K562 (cell line): ENCODE measurements at regions not wholly inside any gene's neighbourhood (a gene's known extent, or its start where the extent isn't known, plus 50 kb on each side); places are given as distances from the start of the nearest gene placed in this dataset.

Source experiments
- ATAC-seq: fragments of 200-7000 bp; cut with Tn5 transposase; 3 replicates; pipeline ENCODE4 v1.9.1; 2020; ENCODE audit warnings: moderate library complexity
- BruUV-seq: library from RNA; stranded (reverse); fragments of 400-500 nt; replicated peaks from 2 replicates; lab custom pipeline; 2021; lab: Mats Ljungman, UMichigan
- CTCF ChIA-PET: fragments of 300-600 bp; formaldehyde crosslinking; extraction: SDS; loops from one replicate; lab custom pipeline; 2021; ENCODE audit warnings: low intra/inter-chr PET ratio; lab: Yijun Ruan, JAX
- POLR2A ChIA-PET: fragments of 300-600, 350-650 bp; sonication (Branson Sonifier 250); formaldehyde crosslinking; extraction: SDS; loops from one replicate; lab custom pipeline; 2021; ENCODE audit warnings: antibody characterized with exemption, inconsistent platforms; lab: Yijun Ruan, JAX
- DNase-seq, 4 experiments: peaks; one replicate each; pipeline versions ENCODE4 v3.0.0 to v3.0.0-alpha.2; 2011 to 2018; ENCODE audit warnings: low spot score in 3 of 4, mixed read lengths in 3 of 4; ENCODE audit errors: extremely low read depth in 1 of 4
- FAIRE-seq: peaks from 2 replicates; lab custom pipeline; 2011; peaks lifted over from hg19 to GRCh38; lab: Jason Lieb, UNC
- H2AFZ ChIP-seq: 2 replicates; pipeline ENCODE4 v1.6.0; 2011; ENCODE audit warnings: low read depth, low read length, control low read depth, inconsistent platforms
- H3K27ac ChIP-seq: fragments of 200-600 bp; 3 replicates; pipeline ENCODE4 v1.8.0; 2011; ENCODE audit warnings: low read depth, mild to moderate bottlenecking, control low read depth, inconsistent platforms, low read length, moderate library complexity, mixed read lengths; ENCODE audit errors: extremely low read depth
- H3K27me3 ChIP-seq, 2 experiments: fragments of 300-600 bp in 1 of 2; 2 replicates in 1 of 2; 3 replicates in 1 of 2; pipeline versions ENCODE4 v1.6.0 to v1.8.0; 2011; ENCODE audit warnings: inconsistent platforms in 2 of 2, low read length in 2 of 2, mild to moderate bottlenecking in 1 of 2, mixed read lengths in 1 of 2, moderate library complexity in 1 of 2; ENCODE audit not compliant: control insufficient read depth in 2 of 2, insufficient read depth in 2 of 2
- H3K36me3 ChIP-seq: fragments of 300-600 bp; 3 replicates; pipeline ENCODE4 v1.8.0; 2011; ENCODE audit warnings: mild to moderate bottlenecking, low read length, inconsistent platforms; ENCODE audit not compliant: control insufficient read depth, insufficient read depth
- H3K4me1 ChIP-seq, 2 experiments: fragments of 200-600 bp in 1 of 2; replicated peaks in 1 of 2; 2 replicates in 1 of 2; 3 replicates in 1 of 2; pipeline versions ENCODE4 v1.5.1 to v1.8.0; 2011; ENCODE audit warnings: inconsistent platforms in 2 of 2, low read length in 2 of 2, mild to moderate bottlenecking in 1 of 2, mixed read lengths in 1 of 2, moderate library complexity in 1 of 2; ENCODE audit not compliant: control insufficient read depth in 2 of 2, insufficient read depth in 2 of 2
- H3K4me2 ChIP-seq: 2 replicates; pipeline ENCODE4 v1.6.1; 2011; ENCODE audit warnings: low read length, control low read depth, inconsistent platforms, mixed read lengths; ENCODE audit not compliant: insufficient read depth
- H3K4me3 ChIP-seq: fragments of 200-600 bp; sonication (generic), shearing (Covaris generic); 2 replicates; pipeline ENCODE4 v1.5.1; 2016; ENCODE audit warnings: control low read depth, inconsistent platforms
- H3K79me2 ChIP-seq: fragments of 200-600 bp; 3 replicates; pipeline ENCODE4 v1.8.0; 2011; ENCODE audit warnings: low read length, inconsistent platforms; ENCODE audit not compliant: control insufficient read depth, insufficient read depth
- H3K9ac ChIP-seq, 2 experiments: 2 replicates each; pipeline versions ENCODE4 v1.6.0 to v1.6.1; 2011; ENCODE audit warnings: low read depth in 2 of 2, low read length in 2 of 2, control low read depth in 1 of 2, inconsistent platforms in 1 of 2, mild to moderate bottlenecking in 1 of 2, mixed read lengths in 1 of 2; ENCODE audit not compliant: insufficient read depth in 1 of 2
- H3K9me1 ChIP-seq: one replicate; pipeline ENCODE4 v1.6.0; 2011; ENCODE audit warnings: inconsistent platforms, mild to moderate bottlenecking, low read length, moderate library complexity; ENCODE audit not compliant: control insufficient read depth, insufficient read depth
- H3K9me3 ChIP-seq: replicated peaks from 2 replicates; pipeline ENCODE4 v1.5.1; 2011; ENCODE audit warnings: low read depth, low read length, inconsistent platforms; ENCODE audit not compliant: control insufficient read depth, insufficient read depth
- H4K20me1 ChIP-seq: replicated peaks from 2 replicates; pipeline ENCODE4 v1.6.1; 2011; ENCODE audit warnings: low read length, inconsistent platforms, mixed read lengths; ENCODE audit not compliant: control insufficient read depth, insufficient read depth
- ARID4B ChIP-seq: sonication (generic); formaldehyde crosslinking; IDR thresholded peaks from 2 replicates; pipeline ENCODE4 v1.8.0; 2022; ENCODE audit warnings: mild to moderate bottlenecking, missing genetic modification reagents
- CAMTA2 ChIP-seq: fragments of 250-450 bp; sonication (Bioruptor Pico); conservative IDR thresholded peaks from 2 replicates; pipeline ENCODE4 v1.5.1; 2022
- GABPB1 ChIP-seq: sonication (generic); formaldehyde crosslinking; IDR thresholded peaks from 2 replicates; pipeline ENCODE4 v1.8.0; 2022; ENCODE audit warnings: mild to moderate bottlenecking, missing genetic modification reagents
- MBD2 ChIP-seq: sonication (generic); IDR thresholded peaks from 2 replicates; pipeline ENCODE4 v1.6.1; 2016; ENCODE audit warnings: low read depth, borderline replicate concordance
- NFXL1 ChIP-seq: fragments of 450-650 bp; formaldehyde crosslinking; IDR thresholded peaks from 2 replicates; pipeline ENCODE4 v1.4.0; 2021; ENCODE audit warnings: mild to moderate bottlenecking
- RBBP5 ChIP-seq: fragments of 200-600 bp; sonication (generic); IDR thresholded peaks from 2 replicates; pipeline ENCODE4 v1.6.1; 2012; ENCODE audit warnings: borderline replicate concordance, mild to moderate bottlenecking, low read length, control low read depth, inconsistent platforms; ENCODE audit not compliant: insufficient read depth, poor library complexity, severe bottlenecking
- TSHZ1 ChIP-seq: fragments of 250-450 bp; sonication (Bioruptor Pico); IDR thresholded peaks from 2 replicates; pipeline ENCODE4 v1.4.0; 2020; ENCODE audit warnings: mild to moderate bottlenecking, moderate library complexity
- ZNF830 ChIP-seq: fragments of 250-450 bp; sonication (Bioruptor Pico); IDR thresholded peaks from 2 replicates; pipeline ENCODE4 v1.5.0; 2021; ENCODE audit warnings: mild to moderate bottlenecking
- WGBS: fragments of 100-300 bp; shearing (Covaris generic); methylation state at CpG from one replicate; pipeline ENCODE4 v1.1.6; 2016; ENCODE audit warnings: low coverage, mixed read lengths; ENCODE audit not compliant: insufficient coverage; ENCODE audit errors: missing lambda C conversion rate; 5-methylcytosine and 5-hydroxymethylcytosine counted together
- in situ Hi-C: fragments of 300-500 bp; cut with MboI; formaldehyde crosslinking; loops from 4 replicates; pipeline ENCODE4 v1.15.0; 2018; ENCODE audit warnings: inconsistent platforms, mixed read lengths
- intact Hi-C: fragments of 100-400 bp; cut with micrococcal nuclease; formaldehyde crosslinking; loops from 2 replicates; pipeline ENCODE4 v1.14.2; 2022

GRCh38 chr2:145654156-145654555, 1134.2 kb upstream of the ZEB2 start:
- DNase-seq, result no peak
- intact Hi-C loops (no loop called here), in situ Hi-C loops (no loop called here)
- no peak for ATAC-seq
- no peaks in the 10 kb centered on the region for H3K4me1 ChIP-seq
- no peak for FAIRE-seq
- H4K20me1 ChIP-seq, result no peaks in the 10 kb centered on the region
- ChIA-PET CTCF (no interaction called here), POLR2A (no interaction called here)
- no TSS peak for BruUV-seq
- H3K27me3 ChIP-seq, result no peaks in the 10 kb centered on the region
- H3K9me3 ChIP-seq, result no peaks in the 10 kb centered on the region
- H3K9me1 ChIP-seq, result no peaks in the 10 kb centered on the region
- no peak for TF ChIP-seq ARID4B (CRISPR knock-in tag)
- TF ChIP-seq MBD2, result no peak
- no peak for TF ChIP-seq ZNF830 (CRISPR knock-in tag)
- TF ChIP-seq RBBP5, result no peak
- TF ChIP-seq NFXL1, result no peak
- TF ChIP-seq TSHZ1 (CRISPR knock-in tag), result no peak
- no peak for TF ChIP-seq GABPB1 (CRISPR knock-in tag)
- TF ChIP-seq CAMTA2, result no peak
- WGBS, result 91% methylated on average over 2 of the region's 2 CpGs
- H3K36me3 ChIP-seq, result no peaks in the 10 kb centered on the region
- no peak overlapping the region for H3K4me3 ChIP-seq
- H2AFZ ChIP-seq, result no peak overlapping the region
- no peak overlapping the region for H3K9ac ChIP-seq
- H3K27ac ChIP-seq, result no peak overlapping the region
- H3K79me2 ChIP-seq, result no peaks in the 10 kb centered on the region
- H3K4me2 ChIP-seq, result no peak overlapping the region
